ENCODE measurements at regions not wholly inside any gene's neighbourhood (a gene's known extent, or its start where the extent isn't known, plus 50 kb on each side); places are given as distances from the start of the nearest gene placed in this dataset.

- no peak overlapping the region for H2BK15ac ChIP-seq (ENCODE audit: low read depth, low read length)
- WGBS (ENCODE audit: extremely low coverage, insufficient read length, low lambda C conversion rate): no CpG with 5 or more reads among the region's 8 CpGs
- no peak overlapping the region for H2BK120ac ChIP-seq (ENCODE audit: low read depth, low read length, poor library complexity, severe bottlenecking)
- Mint-ChIP-seq H3K27me3 (ENCODE audit: low read depth) (peaks cover 14% of the 10 kb centered on the region), H3K27ac (peak overlapping the region in 2 of 3 experiments; percentile 9 to 19; a peak in 2 of 7 replicates), H3K36me3 (ENCODE audit: insufficient read depth in 1 of 3, low read depth in 3 of 3) (no peaks in the 10 kb centered on the region), H3K4me1 (peaks cover 47 to 48% of the 10 kb centered on the region in 2 experiments), H3K9me3 (no peaks in the 10 kb centered on the region), H3K4me3 (no peak overlapping the region)
- H3K79me2 ChIP-seq (ENCODE audit: insufficient read depth, low read length): no peaks in the 10 kb centered on the region
- no peaks in the 10 kb centered on the region for H4K20me1 ChIP-seq (ENCODE audit: control insufficient read depth, insufficient read depth, insufficient read length)
- H3K14ac ChIP-seq (ENCODE audit: insufficient read depth, low read length): peak overlapping the region; percentile 17; the same call in 1 of the 2 replicates
- H3K4me2 ChIP-seq (ENCODE audit: insufficient read depth, insufficient read length, low read length): no peak overlapping the region
- no peak overlapping the region for H3K4ac ChIP-seq (ENCODE audit: low read depth, low read length)
- H3K56ac ChIP-seq (ENCODE audit: insufficient read length, low read depth, low read length): no peak overlapping the region
- no peaks in the 10 kb centered on the region for H3K23me2 ChIP-seq (ENCODE audit: insufficient read length, low read depth, low read length, poor library complexity, severe bottlenecking)
- no peak overlapping the region for H4K8ac ChIP-seq (replicated peaks; ENCODE audit: insufficient read length, low read depth, low read length)
- H2BK20ac ChIP-seq (ENCODE audit: low read depth, low read length, poor library complexity, severe bottlenecking): no peak overlapping the region
- H3K23ac ChIP-seq (ENCODE audit: insufficient read length, low read depth, low read length): no peak overlapping the region
- H2AFZ ChIP-seq (ENCODE audit: low read length): no peak overlapping the region
- H3K4me1 ChIP-seq (ENCODE audit: insufficient read depth, low read length): no peaks in the 10 kb centered on the region; the same call in 1 of the 2 replicates
- H2AK5ac ChIP-seq (ENCODE audit: insufficient read length, low read length): no peak overlapping the region
- H3K9ac ChIP-seq (ENCODE audit: extremely low read depth, insufficient read length, low read length): no peak overlapping the region
- no peak overlapping the region for H3K27ac ChIP-seq (ENCODE audit: insufficient read length, low read depth, low read length)
- no peak for DNase-seq
- no peaks in the 10 kb centered on the region for H3K27me3 ChIP-seq (ENCODE audit: insufficient read depth, low read length)
- TF ChIP-seq CTCF (conservative IDR thresholded peaks at IDR 0.05): no peak
- no peak overlapping the region for H3T11ph ChIP-seq (ENCODE audit: low read length)
- H4K91ac ChIP-seq (ENCODE audit: insufficient read length, low read depth, low read length): no peak overlapping the region
- no peak overlapping the region for H2BK12ac ChIP-seq (ENCODE audit: insufficient read length, low read depth, low read length)
- H3K9me3 ChIP-seq (ENCODE audit: control insufficient read depth, low read depth, low read length): no peaks in the 10 kb centered on the region
- H4K5ac ChIP-seq (ENCODE audit: insufficient read length, low read depth, low read length): no peak overlapping the region
- no peaks in the 10 kb centered on the region for H3K79me1 ChIP-seq (ENCODE audit: insufficient read depth, low read depth, low read length, poor library complexity, severe bottlenecking)
- no peak overlapping the region for H2BK5ac ChIP-seq (ENCODE audit: insufficient read length, low read length)
- no peak overlapping the region for H3K18ac ChIP-seq (ENCODE audit: insufficient read length, low read depth, low read length)
Measured at GRCh38 chr15:70289191-70289955, 191.7 kb upstream of the TLE3 start.
